OCI-LY1 (cell line): ENCODE measurements at regions not wholly inside any gene's neighbourhood (a gene's known extent, or its start where the extent isn't known, plus 50 kb on each side); places are given as distances from the start of the nearest gene placed in this dataset.
"Not testable (repeated sequence)": the region's sequence is repeated elsewhere in the genome, so short reads cannot be mapped to it uniquely, and the experiment has no call there.

Source experiments
- H2AFZ ChIP-seq: fragments of 200-600 bp; sonication (generic), shearing (Covaris generic); 2 replicates; pipeline ENCODE4 v1.6.0; 2014; ENCODE audit warnings: antibody characterized with exemption, mild to moderate bottlenecking, low read length
- H3F3A ChIP-seq: fragments of 200-600 bp; sonication (generic), shearing (Covaris generic); 2 replicates; pipeline ENCODE4 v1.6.0; 2014; ENCODE audit warnings: mild to moderate bottlenecking, antibody characterized with exemption, low read length, moderate library complexity; ENCODE audit not compliant: insufficient read depth
- H3K27ac ChIP-seq: fragments of 200-600 bp; sonication (generic); 2 replicates; pipeline ENCODE4 v1.5.1; 2014; ENCODE audit warnings: low read length, mixed run types, mild to moderate bottlenecking, low read depth; ENCODE audit not compliant: poor library complexity, severe bottlenecking
- H3K27me3 ChIP-seq: fragments of 200-600 bp; sonication (generic); 2 replicates; pipeline ENCODE4 v1.6.0; 2014; ENCODE audit warnings: antibody characterized with exemption, mild to moderate bottlenecking, low read length, moderate library complexity; ENCODE audit not compliant: insufficient read depth
- H3K36me3 ChIP-seq: fragments of 200-600 bp; sonication (generic); 2 replicates; pipeline ENCODE4 v1.6.1; 2014; ENCODE audit warnings: mild to moderate bottlenecking, antibody characterized with exemption, low read length, moderate library complexity, mixed read lengths; ENCODE audit not compliant: insufficient read depth
- H3K4me1 ChIP-seq: fragments of 200-600 bp; sonication (generic); 2 replicates; pipeline ENCODE4 v1.5.1; 2014; ENCODE audit warnings: mild to moderate bottlenecking, low read length, moderate library complexity; ENCODE audit not compliant: insufficient read depth, severe bottlenecking
- H3K4me2 ChIP-seq: fragments of 200-600 bp; sonication (generic), shearing (Covaris generic); 2 replicates; pipeline ENCODE4 v1.6.1; 2014; ENCODE audit warnings: low read length
- H3K4me3 ChIP-seq: fragments of 200-600 bp; sonication (generic); 2 replicates; pipeline ENCODE4 v1.5.1; 2014; ENCODE audit warnings: low read length, low read depth, mild to moderate bottlenecking, mixed read lengths; ENCODE audit not compliant: poor library complexity, severe bottlenecking
- H3K79me2 ChIP-seq: fragments of 200-600 bp; shearing (Covaris generic); 2 replicates; pipeline ENCODE4 v1.6.1; 2016; ENCODE audit warnings: mixed run types, low read length, mixed read lengths; ENCODE audit not compliant: insufficient read depth
- H3K9ac ChIP-seq: fragments of 200-600 bp; sonication (generic), shearing (Covaris generic); 2 replicates; pipeline ENCODE4 v1.6.1; 2014; ENCODE audit warnings: mild to moderate bottlenecking, low read length, mixed read lengths
- H3K9me2 ChIP-seq: fragments of 200-600 bp; sonication (generic), shearing (Covaris generic); 2 replicates; pipeline ENCODE4 v1.6.1; 2014; ENCODE audit warnings: low read depth, mild to moderate bottlenecking, low read length, mixed read lengths
- H3K9me3 ChIP-seq: fragments of 200-600 bp; shearing (Covaris generic); 2 replicates; pipeline ENCODE4 v1.6.1; 2014; ENCODE audit warnings: low read length, mixed read lengths
- H4K20me1 ChIP-seq: fragments of 200-600 bp; sonication (generic), shearing (Covaris generic); 2 replicates; pipeline ENCODE4 v1.6.0; 2016; ENCODE audit warnings: mild to moderate bottlenecking, low read length; ENCODE audit not compliant: insufficient read depth

DNA sequence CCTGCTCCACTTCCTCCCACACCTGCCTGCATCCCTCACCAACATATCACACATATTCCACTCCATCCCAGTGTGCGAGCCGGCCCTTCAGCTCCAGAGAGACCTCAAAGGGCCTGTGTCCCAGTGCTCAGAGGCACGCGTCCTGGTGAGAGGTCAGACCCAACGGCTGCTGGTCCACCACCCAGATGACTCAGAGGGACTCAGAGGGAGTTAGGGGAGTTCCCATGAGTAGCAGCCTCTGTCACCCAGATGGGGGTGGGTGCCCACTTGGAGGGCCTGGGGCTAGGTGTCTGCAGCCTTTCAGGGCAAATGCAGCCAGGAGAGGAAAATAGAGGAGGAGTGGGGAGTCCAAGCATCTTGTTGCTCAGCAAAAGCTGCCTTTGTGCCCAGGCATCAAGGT is 333.8 kb upstream of the CHRNA7 start:
- H3F3A ChIP-seq, H3K27ac ChIP-seq, H3K4me1 ChIP-seq, H3K4me2 ChIP-seq, H4K20me1 ChIP-seq, H3K4me3 ChIP-seq, H3K79me2 ChIP-seq, H3K36me3 ChIP-seq, H3K9me3 ChIP-seq, H2AFZ ChIP-seq, H3K27me3 ChIP-seq, H3K9me2 ChIP-seq, H3K9ac ChIP-seq: not testable (repeated sequence)

DNA sequence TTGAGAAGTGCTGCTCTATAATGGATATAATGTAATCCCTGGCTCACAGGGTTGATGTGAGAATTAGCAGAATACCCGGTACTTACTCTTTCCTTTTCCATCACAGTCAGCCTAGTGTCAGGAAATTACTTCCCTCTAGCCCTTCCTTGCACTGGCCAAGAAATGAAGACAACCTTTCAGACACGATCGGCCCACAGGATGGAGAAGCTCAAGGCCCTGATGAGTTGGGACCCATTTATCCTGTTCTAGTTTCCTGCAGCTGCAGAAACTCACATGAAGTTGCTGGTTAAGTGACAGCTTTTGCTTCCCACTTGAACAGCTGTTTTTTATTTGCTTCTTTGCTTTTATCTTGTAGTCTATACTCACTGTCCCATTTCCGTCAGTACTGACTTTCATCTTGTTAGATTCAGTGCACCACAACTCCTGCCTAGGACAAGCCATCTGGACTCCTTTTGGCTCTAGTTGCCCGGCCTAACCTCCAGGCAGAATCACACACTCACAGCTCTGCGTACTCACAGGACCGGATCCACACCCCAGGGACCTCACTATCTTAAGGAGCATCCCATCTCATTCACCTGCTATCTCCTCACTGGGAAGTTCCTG is 325.1 kb upstream of the CHRNA7 start:
- not testable (repeated sequence) for H3K79me2 ChIP-seq, H4K20me1 ChIP-seq, H3K4me1 ChIP-seq, H3K4me2 ChIP-seq, H3F3A ChIP-seq, H3K9ac ChIP-seq, H3K27ac ChIP-seq, H2AFZ ChIP-seq, H3K9me3 ChIP-seq, H3K27me3 ChIP-seq, H3K36me3 ChIP-seq, H3K9me2 ChIP-seq, H3K4me3 ChIP-seq

DNA sequence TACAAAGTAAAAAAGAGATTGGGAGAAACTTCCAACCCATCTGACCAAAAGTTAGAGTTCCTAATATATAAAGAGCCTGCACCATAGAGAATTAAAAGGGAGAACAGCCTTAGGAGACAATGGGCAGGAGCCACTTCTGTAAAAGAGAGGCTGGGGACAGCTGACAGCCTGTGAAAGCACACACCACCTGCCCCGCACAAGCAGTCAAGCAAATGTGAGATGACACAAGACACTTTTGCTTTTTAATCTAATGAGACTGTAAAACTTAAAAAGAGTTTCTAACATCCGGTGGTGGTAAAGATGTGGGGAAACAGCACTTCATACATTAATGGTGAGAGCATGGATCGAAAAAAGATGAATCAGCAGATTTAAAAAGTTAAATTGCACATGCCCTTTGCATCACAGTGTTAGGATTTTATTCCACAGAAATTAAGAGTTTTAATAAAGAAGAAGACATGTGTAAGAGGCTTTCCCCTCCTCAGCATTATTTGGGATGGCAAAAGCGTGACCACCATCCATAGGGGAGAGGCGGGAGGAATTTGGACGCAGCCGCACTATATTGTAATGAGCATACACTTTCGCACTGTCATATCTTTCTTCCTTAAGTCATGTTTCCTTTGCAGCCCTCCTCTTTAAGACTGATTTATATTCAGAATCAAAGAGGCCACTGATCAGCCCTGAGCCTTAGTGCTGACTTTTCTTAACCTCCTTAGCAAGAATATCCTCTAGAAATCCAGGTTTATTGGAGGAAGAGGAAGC is 322.2 kb upstream of the CHRNA7 start:
- H3K36me3 ChIP-seq, H3K4me1 ChIP-seq, H3K4me2 ChIP-seq, H3K9ac ChIP-seq, H3K4me3 ChIP-seq, H3K27ac ChIP-seq, H3K27me3 ChIP-seq, H3F3A ChIP-seq, H3K79me2 ChIP-seq, H4K20me1 ChIP-seq, H3K9me2 ChIP-seq, H2AFZ ChIP-seq, H3K9me3 ChIP-seq: not testable (repeated sequence)

DNA sequence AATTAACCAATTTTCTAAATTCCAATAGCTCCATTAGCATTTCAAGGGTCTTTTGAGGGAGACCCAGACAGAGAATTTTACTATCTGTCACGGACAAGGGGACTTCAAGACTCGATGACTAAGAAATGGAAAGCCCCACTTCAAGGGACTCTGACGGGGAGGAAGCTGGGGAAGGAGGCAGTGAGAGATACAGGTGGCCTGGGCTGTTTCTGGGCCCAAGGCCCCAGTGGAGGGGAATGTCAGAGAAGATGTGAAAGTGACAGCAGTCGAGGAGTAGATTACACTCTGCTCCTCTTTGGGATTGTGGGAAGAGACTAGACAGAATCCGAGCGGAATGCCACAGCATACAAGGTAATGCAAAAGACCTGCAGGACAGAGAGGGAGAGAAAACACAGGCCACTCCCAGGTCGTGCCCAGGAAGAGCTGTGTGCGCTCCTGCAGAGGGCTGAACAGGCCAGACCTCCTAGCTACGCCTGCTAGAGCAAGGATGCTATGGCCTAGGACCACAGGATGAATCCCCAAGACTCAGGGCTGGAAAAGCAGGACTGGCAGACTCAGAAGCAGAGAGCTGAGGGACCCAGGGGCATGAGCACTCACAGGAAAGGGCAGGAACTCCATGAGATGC is 321.5 kb upstream of the CHRNA7 start:
- H4K20me1 ChIP-seq, H3K9me2 ChIP-seq, H3K9me3 ChIP-seq, H3K27ac ChIP-seq, H3K79me2 ChIP-seq, H2AFZ ChIP-seq, H3K36me3 ChIP-seq, H3K4me3 ChIP-seq, H3F3A ChIP-seq, H3K4me2 ChIP-seq, H3K27me3 ChIP-seq, H3K4me1 ChIP-seq, H3K9ac ChIP-seq: not testable (repeated sequence)

DNA sequence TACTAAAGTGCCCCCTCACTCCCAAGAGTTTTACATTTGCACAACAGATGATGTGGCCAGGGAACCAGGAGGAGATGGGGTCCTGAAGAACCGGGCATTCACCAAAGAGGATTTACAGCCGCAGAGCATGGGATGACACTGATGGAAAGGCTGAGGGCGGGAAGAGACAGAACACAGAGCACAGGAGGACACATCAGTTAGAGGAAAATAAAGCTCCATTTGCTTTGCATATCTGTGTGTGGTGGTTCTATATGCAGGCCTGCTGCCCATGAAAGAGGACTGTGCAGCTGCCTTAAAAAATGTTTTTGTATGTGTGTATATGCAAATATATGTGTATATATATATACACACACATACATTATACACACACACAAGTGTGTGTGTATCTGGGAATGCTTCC is 320.8 kb upstream of the CHRNA7 start:
- not testable (repeated sequence) for H3K27me3 ChIP-seq, H3K79me2 ChIP-seq, H3K4me3 ChIP-seq, H2AFZ ChIP-seq, H3K4me2 ChIP-seq, H3K36me3 ChIP-seq, H3F3A ChIP-seq, H3K9ac ChIP-seq, H3K9me3 ChIP-seq, H3K27ac ChIP-seq, H3K9me2 ChIP-seq, H4K20me1 ChIP-seq, H3K4me1 ChIP-seq

DNA sequence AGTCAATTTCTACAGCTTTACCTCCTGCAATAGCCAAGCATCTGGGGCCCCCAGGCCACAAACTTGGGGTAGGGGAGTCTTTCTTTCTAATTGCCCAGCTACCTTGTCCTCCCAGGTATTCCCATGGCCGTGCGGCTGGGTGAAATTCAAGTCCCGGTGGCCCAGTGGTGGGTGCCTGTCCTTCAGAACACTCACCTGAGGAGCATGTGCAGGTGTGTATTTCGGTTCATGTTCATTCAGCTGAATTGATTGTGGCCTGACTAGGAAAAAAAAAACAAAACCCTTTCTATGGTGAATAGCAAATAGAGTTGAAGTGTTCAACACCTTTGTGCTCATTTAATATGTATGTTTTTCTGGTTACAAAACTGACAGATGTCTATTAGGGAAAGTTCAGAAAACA is 319.5 kb upstream of the CHRNA7 start:
- H3K4me3 ChIP-seq, H3K9me3 ChIP-seq, H3K36me3 ChIP-seq, H3K27me3 ChIP-seq, H3K79me2 ChIP-seq, H3K4me2 ChIP-seq, H3K9ac ChIP-seq, H3K9me2 ChIP-seq, H3K4me1 ChIP-seq, H4K20me1 ChIP-seq, H2AFZ ChIP-seq, H3K27ac ChIP-seq, H3F3A ChIP-seq: not testable (repeated sequence)

DNA sequence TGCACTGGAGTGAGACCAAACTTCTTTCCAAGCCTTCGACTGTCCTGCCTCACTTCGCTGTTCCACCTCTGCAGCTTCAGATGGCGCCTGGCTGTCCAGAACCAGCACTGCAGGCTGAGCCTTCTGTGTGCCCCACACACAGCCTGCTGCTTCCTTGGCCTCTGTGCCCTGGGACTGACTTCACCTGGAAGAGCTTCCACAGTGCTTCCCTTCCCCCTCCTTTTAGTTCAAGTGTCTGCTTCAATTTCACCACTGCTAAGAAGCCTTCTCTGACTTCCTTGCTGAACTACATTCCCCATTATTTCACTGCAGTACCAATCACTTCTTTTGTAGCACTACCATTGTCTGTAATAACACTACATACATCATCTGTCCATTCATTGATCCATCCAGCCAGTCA is 315.1 kb upstream of the CHRNA7 start:
- not testable (repeated sequence) for H4K20me1 ChIP-seq, H3K9me2 ChIP-seq, H3F3A ChIP-seq, H3K4me3 ChIP-seq, H3K4me2 ChIP-seq, H3K27me3 ChIP-seq, H3K4me1 ChIP-seq, H3K27ac ChIP-seq, H2AFZ ChIP-seq, H3K9me3 ChIP-seq, H3K36me3 ChIP-seq, H3K9ac ChIP-seq, H3K79me2 ChIP-seq
